GM12892 (cell line): ENCODE measurements at regions not wholly inside any gene's neighbourhood (a gene's known extent, or its start where the extent isn't known, plus 50 kb on each side); places are given as distances from the start of the nearest gene placed in this dataset.

Experiments
- POLR2A ChIP-seq: IDR thresholded peaks from 2 replicates; pipeline ENCODE4 v1.6.1; 2011; ENCODE audit warnings: low read depth, low read length, control low read depth
- POLR2AphosphoS5 ChIP-seq: IDR thresholded peaks from 2 replicates; pipeline ENCODE4 v1.6.1; 2011; ENCODE audit warnings: low read depth, low read length, control low read depth
- TAF1 ChIP-seq: IDR thresholded peaks from 2 replicates; pipeline ENCODE4 v1.6.1; 2011; ENCODE audit warnings: low read depth, mild to moderate bottlenecking, control low read depth, low read length, borderline replicate concordance

GRCh38 chr1:79448426-79448825, 441.9 kb upstream of the ADGRL4 start:
- TF ChIP-seq TAF1 (no peak), POLR2A (no peak), POLR2AphosphoS5 (no peak)
